Glutamatergic neuron (in vitro differentiated cells): ENCODE measurements at regions not wholly inside any gene's neighbourhood (a gene's known extent, or its start where the extent isn't known, plus 50 kb on each side); places are given as distances from the start of the nearest gene placed in this dataset.

Experiments
- DNase-seq: peaks from one replicate; pipeline ENCODE4 v3.0.0; 2022
- H3K27ac Mint-ChIP-seq: one replicate; pipeline ENCODE4 v1.8.0; 2020; ENCODE audit warnings: mild to moderate bottlenecking, mixed read lengths, inconsistent platforms; ENCODE audit not compliant: unreplicated experiment
- H3K27me3 Mint-ChIP-seq: one replicate; pipeline ENCODE4 v1.8.0; 2020; ENCODE audit warnings: mild to moderate bottlenecking, moderate library complexity, mixed read lengths, inconsistent platforms; ENCODE audit not compliant: unreplicated experiment
- H3K36me3 Mint-ChIP-seq: one replicate; pipeline ENCODE4 v1.8.0; 2020; ENCODE audit warnings: mild to moderate bottlenecking, mixed read lengths, inconsistent platforms; ENCODE audit not compliant: unreplicated experiment
- H3K4me1 Mint-ChIP-seq: one replicate; pipeline ENCODE4 v1.8.0; 2020; ENCODE audit warnings: mild to moderate bottlenecking, low read depth, mixed read lengths, inconsistent platforms; ENCODE audit not compliant: unreplicated experiment
- H3K4me3 Mint-ChIP-seq: one replicate; pipeline ENCODE4 v1.8.0; 2020; ENCODE audit warnings: mild to moderate bottlenecking, mixed read lengths, inconsistent platforms; ENCODE audit not compliant: unreplicated experiment
- H3K9me3 Mint-ChIP-seq: one replicate; pipeline ENCODE4 v1.8.0; 2020; ENCODE audit warnings: mild to moderate bottlenecking, moderate library complexity, mixed read lengths, inconsistent platforms; ENCODE audit not compliant: unreplicated experiment
- CTCF ChIP-seq: fragments of 200-600 bp; sonication (generic); IDR thresholded peaks from one replicate; pipeline ENCODE4 v1.5.0; 2021; ENCODE audit not compliant: partially characterized antibody, unreplicated experiment

- Mint-ChIP-seq H3K9me3 (peaks cover 3% of the 10 kb centered on the region), H3K27ac (no peak overlapping the region), H3K4me1 (no peaks in the 10 kb centered on the region), H3K27me3 (no peaks in the 10 kb centered on the region), H3K36me3 (no peaks in the 10 kb centered on the region), H3K4me3 (no peak overlapping the region)
- no peak for TF ChIP-seq CTCF
- no peak for DNase-seq
Measured at GRCh38 chr3:22386107-22386506, 635.1 kb upstream of the ZNF385D start.

- Mint-ChIP-seq H3K27me3 (no peaks in the 10 kb centered on the region), H3K27ac (peak overlapping the region; percentile 39), H3K4me3 (no peak overlapping the region)
Measured at GRCh38 chr3:22392286-22392685, 641.3 kb upstream of the ZNF385D start.

GRCh38 chr3:22392859-22393258, 641.8 kb upstream of the ZNF385D start:
- H3K9me3 Mint-ChIP-seq: no peaks in the 10 kb centered on the region

More at GRCh38 chr3:22392286-22392685, 641.3 kb upstream of the ZNF385D start:
- no peak for DNase-seq
- Mint-ChIP-seq H3K36me3 (no peaks in the 10 kb centered on the region), H3K4me1 (peaks cover 9% of the 10 kb centered on the region), H3K9me3 (no peaks in the 10 kb centered on the region)
- no peak for TF ChIP-seq CTCF

GRCh38 chr3:22399566-22399965, 648.6 kb upstream of the ZNF385D start:
- H3K27ac Mint-ChIP-seq: no peak overlapping the region
- H3K27me3 Mint-ChIP-seq: no peaks in the 10 kb centered on the region
- no peaks in the 10 kb centered on the region for H3K36me3 Mint-ChIP-seq
- H3K9me3 Mint-ChIP-seq: no peaks in the 10 kb centered on the region
- no peak overlapping the region for H3K4me3 Mint-ChIP-seq
- DNase-seq: no peak
- no peaks in the 10 kb centered on the region for H3K4me1 Mint-ChIP-seq
- no peak for TF ChIP-seq CTCF

More at GRCh38 chr3:22392859-22393258, 641.8 kb upstream of the ZNF385D start:
- Mint-ChIP-seq H3K27ac (no peak overlapping the region), H3K4me3 (no peak overlapping the region), H3K4me1 (peaks cover 9% of the 10 kb centered on the region), H3K36me3 (no peaks in the 10 kb centered on the region), H3K27me3 (no peaks in the 10 kb centered on the region)
- DNase-seq: no peak
- no peak for TF ChIP-seq CTCF

- no peaks in the 10 kb centered on the region for H3K4me1 Mint-ChIP-seq
- no peak for DNase-seq
- H3K27me3 Mint-ChIP-seq: no peaks in the 10 kb centered on the region
- H3K36me3 Mint-ChIP-seq: no peaks in the 10 kb centered on the region
- no peak overlapping the region for H3K27ac Mint-ChIP-seq
- no peaks in the 10 kb centered on the region for H3K9me3 Mint-ChIP-seq
- no peak for TF ChIP-seq CTCF
- H3K4me3 Mint-ChIP-seq: no peak overlapping the region
Measured at GRCh38 chr3:22401499-22401898, 650.5 kb upstream of the ZNF385D start.
